Astrocyte (in vitro differentiated cells and primary cell): ENCODE measurements at regions not wholly inside any gene's neighbourhood (a gene's known extent, or its start where the extent isn't known, plus 50 kb on each side); places are given as distances from the start of the nearest gene placed in this dataset.

ENCODE experiments used
- DNase-seq: peaks from one replicate; pipeline ENCODE4 v3.0.0-alpha.2; 2010; ENCODE audit warnings: low read depth
- FAIRE-seq: peaks from 2 replicates; lab custom pipeline; 2011; peaks lifted over from hg19 to GRCh38; lab: Jason Lieb, UNC
- H2AFZ ChIP-seq: 2 replicates; pipeline ENCODE4 v1.6.0; 2012; ENCODE audit warnings: low read depth, low read length, inconsistent platforms
- H3K27ac ChIP-seq: 2 replicates; pipeline ENCODE4 v1.5.1; 2011; ENCODE audit warnings: low read depth, low read length, inconsistent platforms
- H3K27me3 ChIP-seq: 2 replicates; pipeline ENCODE4 v1.6.0; 2011; ENCODE audit warnings: low read length, inconsistent platforms; ENCODE audit not compliant: insufficient read depth
- H3K36me3 ChIP-seq: 2 replicates; pipeline ENCODE4 v1.5.1; 2011; ENCODE audit warnings: low read length, inconsistent platforms; ENCODE audit not compliant: insufficient read depth
- H3K4me1 ChIP-seq: 2 replicates; pipeline ENCODE4 v1.5.1; 2011; ENCODE audit warnings: low read length, inconsistent platforms; ENCODE audit not compliant: insufficient read depth
- H3K4me2 ChIP-seq: 2 replicates; pipeline ENCODE4 v1.6.0; 2012; ENCODE audit warnings: low read length, inconsistent platforms
- H3K4me3 ChIP-seq: 2 replicates; pipeline ENCODE4 v1.5.1; 2011; ENCODE audit warnings: low read depth, mild to moderate bottlenecking, low read length, inconsistent platforms; ENCODE audit not compliant: insufficient read depth
- H3K79me2 ChIP-seq: 2 replicates; pipeline ENCODE4 v1.6.0; 2012; ENCODE audit warnings: mild to moderate bottlenecking, low read length, inconsistent platforms; ENCODE audit not compliant: insufficient read depth
- H3K9ac ChIP-seq: 2 replicates; pipeline ENCODE4 v1.6.0; 2012; ENCODE audit warnings: mild to moderate bottlenecking, low read length, inconsistent platforms
- H3K9me3 ChIP-seq: 2 replicates; pipeline ENCODE4 v1.5.1; 2012; ENCODE audit warnings: low read depth, mild to moderate bottlenecking, low read length, inconsistent platforms; ENCODE audit not compliant: insufficient read depth
- H4K20me1 ChIP-seq: 2 replicates; pipeline ENCODE4 v1.6.0; 2012; ENCODE audit warnings: low read length, inconsistent platforms; ENCODE audit not compliant: insufficient read depth
- H3K27ac Mint-ChIP-seq: one replicate; pipeline ENCODE4 v1.8.0; 2021; ENCODE audit warnings: mild to moderate bottlenecking, mixed read lengths; ENCODE audit not compliant: unreplicated experiment
- H3K27me3 Mint-ChIP-seq: one replicate; pipeline ENCODE4 v1.8.0; 2021; ENCODE audit warnings: low read depth, mixed read lengths; ENCODE audit not compliant: unreplicated experiment
- H3K36me3 Mint-ChIP-seq: one replicate; pipeline ENCODE4 v1.8.0; 2021; ENCODE audit warnings: low read depth, mixed read lengths; ENCODE audit not compliant: unreplicated experiment
- H3K4me1 Mint-ChIP-seq: one replicate; pipeline ENCODE4 v1.8.0; 2021; ENCODE audit warnings: low read depth, mixed read lengths; ENCODE audit not compliant: unreplicated experiment
- H3K4me3 Mint-ChIP-seq: one replicate; pipeline ENCODE4 v1.8.0; 2021; ENCODE audit warnings: mild to moderate bottlenecking, moderate library complexity, mixed read lengths; ENCODE audit not compliant: unreplicated experiment
- H3K9me3 Mint-ChIP-seq: one replicate; pipeline ENCODE4 v1.8.0; 2021; ENCODE audit warnings: mild to moderate bottlenecking, mixed read lengths; ENCODE audit not compliant: unreplicated experiment
- EZH2 ChIP-seq: IDR thresholded peaks from 2 replicates; pipeline ENCODE4 v1.6.1; 2012; ENCODE audit warnings: mild to moderate bottlenecking, low read length, inconsistent platforms; ENCODE audit not compliant: insufficient read depth
- TF ChIP-seq, protein P1 (sequence below): IDR thresholded peaks from 2 replicates; pipeline ENCODE4 v1.5.1; 2011; ENCODE audit warnings: low read depth, mild to moderate bottlenecking, inconsistent platforms, low read length, moderate library complexity; ENCODE audit not compliant: insufficient read depth

DNA sequence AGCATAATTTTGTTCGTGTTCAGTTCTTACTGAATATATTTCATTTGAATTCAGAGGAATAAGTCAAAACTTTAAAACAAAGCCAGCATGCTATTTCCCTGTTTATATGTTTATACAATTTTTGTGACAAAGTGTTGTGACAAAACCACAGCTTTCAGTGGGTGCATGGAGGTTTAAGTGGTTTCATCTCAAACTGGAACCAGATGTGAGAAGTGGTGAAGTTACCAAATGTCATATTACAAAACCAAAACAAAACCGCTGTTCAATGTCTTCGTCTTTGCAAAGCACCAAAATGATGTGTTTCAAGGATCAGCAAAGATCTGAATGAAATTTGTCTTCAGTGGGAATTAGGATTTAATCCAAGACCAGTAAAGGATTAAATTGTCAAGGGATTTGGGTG is 59.3 kb upstream of the OSTN start:
- FAIRE-seq (no peak), DNase-seq (no peak)
- Histone ChIP-seq H2AFZ (no peak overlapping the region), H3K9ac (no peak overlapping the region), H3K27ac (no peak overlapping the region), H3K4me1 (peaks cover 3% of the 10 kb centered on the region), H3K27me3 (no peaks in the 10 kb centered on the region), H3K4me2 (no peak overlapping the region), H3K4me3 (no peak overlapping the region), H3K36me3 (no peaks in the 10 kb centered on the region), H3K9me3 (no peaks in the 10 kb centered on the region), H3K79me2 (no peaks in the 10 kb centered on the region), H4K20me1 (no peaks in the 10 kb centered on the region)
- Mint-ChIP-seq H3K4me3 (no peak overlapping the region), H3K27ac (no peak overlapping the region), H3K27me3 (no peaks in the 10 kb centered on the region), H3K9me3 (no peaks in the 10 kb centered on the region), H3K4me1 (peaks cover 9% of the 10 kb centered on the region), H3K36me3 (no peaks in the 10 kb centered on the region)
- TF ChIP-seq, protein P1, sequence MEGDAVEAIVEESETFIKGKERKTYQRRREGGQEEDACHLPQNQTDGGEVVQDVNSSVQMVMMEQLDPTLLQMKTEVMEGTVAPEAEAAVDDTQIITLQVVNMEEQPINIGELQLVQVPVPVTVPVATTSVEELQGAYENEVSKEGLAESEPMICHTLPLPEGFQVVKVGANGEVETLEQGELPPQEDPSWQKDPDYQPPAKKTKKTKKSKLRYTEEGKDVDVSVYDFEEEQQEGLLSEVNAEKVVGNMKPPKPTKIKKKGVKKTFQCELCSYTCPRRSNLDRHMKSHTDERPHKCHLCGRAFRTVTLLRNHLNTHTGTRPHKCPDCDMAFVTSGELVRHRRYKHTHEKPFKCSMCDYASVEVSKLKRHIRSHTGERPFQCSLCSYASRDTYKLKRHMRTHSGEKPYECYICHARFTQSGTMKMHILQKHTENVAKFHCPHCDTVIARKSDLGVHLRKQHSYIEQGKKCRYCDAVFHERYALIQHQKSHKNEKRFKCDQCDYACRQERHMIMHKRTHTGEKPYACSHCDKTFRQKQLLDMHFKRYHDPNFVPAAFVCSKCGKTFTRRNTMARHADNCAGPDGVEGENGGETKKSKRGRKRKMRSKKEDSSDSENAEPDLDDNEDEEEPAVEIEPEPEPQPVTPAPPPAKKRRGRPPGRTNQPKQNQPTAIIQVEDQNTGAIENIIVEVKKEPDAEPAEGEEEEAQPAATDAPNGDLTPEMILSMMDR: no peak

DNA sequence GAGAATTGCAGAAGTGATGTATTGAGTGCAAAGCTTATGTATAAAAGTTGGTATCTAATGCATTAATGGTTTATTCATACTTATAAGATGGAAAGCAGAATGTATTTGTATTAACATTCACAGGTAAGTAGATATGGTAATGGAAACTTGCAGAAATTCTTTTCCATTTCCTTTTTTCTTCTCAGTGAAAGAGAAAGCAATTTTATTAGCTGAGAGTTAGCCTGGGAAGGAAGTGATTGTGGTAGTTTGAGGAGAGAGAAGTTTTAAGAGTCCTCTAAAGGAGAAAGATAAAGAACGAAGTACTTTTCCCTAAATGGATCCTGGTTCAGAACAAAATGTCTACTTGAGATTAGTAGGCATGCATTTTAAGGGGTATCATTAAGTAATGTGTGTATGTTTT is 60.1 kb upstream of the OSTN start:
- no peak for TF ChIP-seq EZH2
- TF ChIP-seq, protein P1: no peak
- no peak overlapping the region for H3K27ac Mint-ChIP-seq

DNA sequence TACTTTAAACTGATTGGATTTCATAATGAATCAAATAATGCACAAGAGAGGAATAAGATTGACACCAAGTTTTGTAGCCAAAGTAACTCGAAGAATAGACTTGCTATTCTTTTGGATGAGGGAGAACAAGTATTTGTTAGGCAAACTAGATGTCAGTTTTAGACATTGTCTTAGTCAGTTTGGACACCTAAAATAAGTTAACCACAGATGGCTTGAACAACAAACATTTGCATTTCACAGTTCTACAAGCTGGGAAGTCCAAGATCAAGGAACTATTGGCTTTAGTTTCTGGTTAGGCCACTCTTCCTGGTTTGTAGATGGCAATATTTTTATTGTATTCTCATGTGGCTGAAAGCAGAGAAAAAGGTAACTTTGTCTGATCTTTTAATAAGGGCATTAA is 61.3 kb upstream of the OSTN start:
- DNase-seq: no peak

More for the DNA sequence above, 60.1 kb upstream of the OSTN start:
- H3K36me3 ChIP-seq: no peaks in the 10 kb centered on the region
- no peaks in the 10 kb centered on the region for H3K9me3 Mint-ChIP-seq
- no peaks in the 10 kb centered on the region for H3K36me3 Mint-ChIP-seq
- H3K4me2 ChIP-seq: no peak overlapping the region
- peak; percentile 70 for FAIRE-seq
- H3K27me3 Mint-ChIP-seq: no peaks in the 10 kb centered on the region
- H3K27me3 ChIP-seq: no peaks in the 10 kb centered on the region
- no peaks in the 10 kb centered on the region for H3K9me3 ChIP-seq
- no peak overlapping the region for H3K27ac ChIP-seq
- H4K20me1 ChIP-seq: no peaks in the 10 kb centered on the region
- no peak overlapping the region for H2AFZ ChIP-seq
- peaks cover 3% of the 10 kb centered on the region for H3K4me1 ChIP-seq
- H3K4me3 ChIP-seq: no peak overlapping the region
- H3K9ac ChIP-seq: no peak overlapping the region
- peaks cover 9% of the 10 kb centered on the region for H3K4me1 Mint-ChIP-seq
- no peak for DNase-seq
- no peak overlapping the region for H3K4me3 Mint-ChIP-seq
- no peaks in the 10 kb centered on the region for H3K79me2 ChIP-seq

More for the DNA sequence above, 61.3 kb upstream of the OSTN start:
- Histone ChIP-seq H3K4me2 (no peak overlapping the region), H3K4me3 (no peak overlapping the region), H3K27me3 (no peaks in the 10 kb centered on the region), H3K9ac (no peak overlapping the region), H3K4me1 (no peaks in the 10 kb centered on the region), H4K20me1 (no peaks in the 10 kb centered on the region), H3K36me3 (no peaks in the 10 kb centered on the region), H3K9me3 (no peaks in the 10 kb centered on the region), H3K79me2 (no peaks in the 10 kb centered on the region), H2AFZ (no peak overlapping the region), H3K27ac (no peak overlapping the region)
- H3K4me3 Mint-ChIP-seq: no peak overlapping the region
- TF ChIP-seq, protein P1: no peak
- TF ChIP-seq EZH2: no peak
- H3K27me3 Mint-ChIP-seq: no peaks in the 10 kb centered on the region
- no peaks in the 10 kb centered on the region for H3K36me3 Mint-ChIP-seq
- H3K27ac Mint-ChIP-seq: no peak overlapping the region
- peaks cover 9% of the 10 kb centered on the region for H3K4me1 Mint-ChIP-seq
- FAIRE-seq: peak; percentile 29
- H3K9me3 Mint-ChIP-seq: no peaks in the 10 kb centered on the region
